ENCODE measurements at regions not wholly inside any gene's neighbourhood (a gene's known extent, or its start where the extent isn't known, plus 50 kb on each side); places are given as distances from the start of the nearest gene placed in this dataset.
"Not testable (repeated sequence)": the region's sequence is repeated elsewhere in the genome, so short reads cannot be mapped to it uniquely, and the experiment has no call there.

GRCh38 chr1:121543988-121544387 lies 359.2 kb downstream of the SRGAP2C start:
- TF ChIP-seq CTCF (conservative IDR thresholded peaks at IDR 0.05); EZH2 (IDR thresholded peaks at IDR 0.05; ENCODE audit: low read depth): not testable (repeated sequence)
